GM18873 (cell line): ENCODE measurements at regions not wholly inside any gene's neighbourhood (a gene's known extent, or its start where the extent isn't known, plus 50 kb on each side); places are given as distances from the start of the nearest gene placed in this dataset.

Experiments
- ATAC-seq: cut with Tn5 transposase; IDR thresholded peaks from one replicate; pipeline ENCODE4 v1.9.1; 2021; ENCODE audit warnings: mild to moderate bottlenecking, moderate library complexity, moderate number of reproducible peaks; ENCODE audit not compliant: unreplicated experiment, low FRiP score

DNA sequence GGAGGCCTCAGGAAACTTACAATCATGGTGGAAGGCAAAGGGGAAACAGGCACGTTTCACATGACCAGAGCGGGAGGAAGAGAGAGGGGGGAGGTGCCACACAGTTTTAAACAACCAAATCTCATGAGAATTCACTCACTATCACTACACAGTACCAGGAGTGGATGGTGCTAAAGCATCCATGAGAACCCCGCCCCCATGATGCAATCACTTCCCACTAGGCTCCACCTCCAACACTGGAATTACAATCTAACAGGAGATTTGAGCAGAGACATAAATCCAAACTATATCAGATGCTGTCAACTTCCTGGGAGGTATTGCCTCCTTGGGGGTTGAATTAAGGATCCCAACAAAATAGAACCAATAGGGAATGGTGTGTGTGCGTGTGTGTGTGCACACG, 407.1 kb downstream of the MED10 start:
- no peak for ATAC-seq

GRCh38 chr5:5969942-5970483, 408.3 kb downstream of the MED10 start:
- no peak for ATAC-seq

GRCh38 chr5:5968981-5969380, 409.4 kb downstream of the MED10 start:
- ATAC-seq: no peak

GRCh38 chr5:5967944-5968343, 410.4 kb downstream of the MED10 start:
- no peak for ATAC-seq

GRCh38 chr5:5967373-5967772, 411.0 kb downstream of the MED10 start:
- ATAC-seq: no peak

DNA sequence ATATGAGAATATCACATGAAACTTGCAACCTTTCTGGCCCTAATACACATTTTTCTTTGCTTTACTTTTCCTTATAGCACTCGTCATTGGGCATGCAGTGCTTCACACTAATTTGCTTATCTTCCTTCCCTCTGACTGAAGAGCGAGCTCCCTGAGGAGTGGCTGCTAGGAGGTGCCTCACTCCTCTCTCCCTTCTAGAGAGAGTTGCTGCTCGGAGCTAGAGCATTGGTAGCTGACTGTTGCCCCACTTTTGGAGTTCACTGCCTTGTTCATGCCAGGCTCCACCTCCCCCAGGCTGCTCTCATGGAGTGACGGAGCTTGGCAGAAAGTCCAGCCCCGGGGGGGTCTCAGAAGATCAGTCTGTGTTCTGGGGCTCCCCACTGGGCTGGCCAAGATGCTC, 413.2 kb downstream of the MED10 start:
- ATAC-seq: no peak

- no peak for ATAC-seq
Measured at GRCh38 chr5:5964347-5964746, 414.0 kb downstream of the MED10 start.

GRCh38 chr5:5957737-5958136, 420.6 kb downstream of the MED10 start:
- no peak for ATAC-seq

GRCh38 chr5:5954275-5954598, 424.1 kb downstream of the MED10 start:
- no peak for ATAC-seq

DNA sequence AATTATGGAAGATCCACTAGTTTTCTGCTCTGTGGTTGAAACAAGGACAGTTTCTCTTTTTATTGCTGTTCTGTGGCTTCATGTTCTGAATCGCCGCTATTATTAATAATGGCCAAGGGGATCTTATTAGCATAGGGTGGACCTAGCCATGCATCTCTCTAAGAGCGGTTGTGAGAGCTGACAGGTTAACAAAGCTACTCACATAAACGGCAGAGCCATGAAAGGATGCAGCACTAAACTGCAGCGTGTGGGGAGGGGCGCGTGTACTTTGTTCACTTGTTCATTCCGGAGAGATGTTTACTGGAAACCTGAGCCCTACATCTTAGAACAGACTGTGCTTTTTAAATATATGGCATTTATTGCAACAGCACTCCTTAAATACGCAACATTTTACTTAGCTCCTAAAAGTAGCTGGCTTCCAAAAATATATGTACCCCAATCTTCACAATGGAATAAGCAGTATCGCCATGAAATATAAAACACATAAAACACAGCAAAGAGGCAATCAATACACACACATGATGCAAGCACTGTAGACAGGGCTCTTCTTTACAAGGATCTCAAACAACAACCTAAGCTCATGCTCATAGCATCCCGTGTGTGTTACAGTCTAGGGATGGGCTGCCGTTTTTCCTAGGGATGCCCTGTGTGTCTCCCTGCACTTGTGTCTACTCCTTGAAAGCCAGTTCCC, 424.6 kb downstream of the MED10 start:
- no peak for ATAC-seq

- no peak for ATAC-seq
Measured at GRCh38 chr5:5951953-5952352, 426.4 kb downstream of the MED10 start.

GRCh38 chr5:5950658-5951057, 427.7 kb downstream of the MED10 start:
- ATAC-seq: no peak

DNA sequence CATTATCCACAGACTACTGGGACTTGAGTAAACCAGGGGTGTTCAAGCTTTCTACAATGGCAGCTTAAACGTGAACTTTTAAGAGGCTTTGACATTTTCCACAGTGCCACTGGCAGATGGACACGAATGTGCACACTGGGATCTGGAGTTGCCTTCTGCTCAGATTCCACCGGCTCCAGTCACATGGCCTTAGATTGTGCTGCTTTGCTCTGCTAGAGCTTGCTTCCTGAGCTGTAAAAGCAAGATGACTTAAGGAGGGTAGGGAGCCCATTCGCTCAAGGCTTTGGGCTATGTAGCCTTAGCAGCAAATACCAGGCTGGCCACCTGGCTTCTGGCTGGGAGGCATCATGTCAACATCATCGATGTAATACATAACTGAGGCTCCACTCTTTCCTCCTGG, 436.9 kb downstream of the MED10 start:
- ATAC-seq: no peak

DNA sequence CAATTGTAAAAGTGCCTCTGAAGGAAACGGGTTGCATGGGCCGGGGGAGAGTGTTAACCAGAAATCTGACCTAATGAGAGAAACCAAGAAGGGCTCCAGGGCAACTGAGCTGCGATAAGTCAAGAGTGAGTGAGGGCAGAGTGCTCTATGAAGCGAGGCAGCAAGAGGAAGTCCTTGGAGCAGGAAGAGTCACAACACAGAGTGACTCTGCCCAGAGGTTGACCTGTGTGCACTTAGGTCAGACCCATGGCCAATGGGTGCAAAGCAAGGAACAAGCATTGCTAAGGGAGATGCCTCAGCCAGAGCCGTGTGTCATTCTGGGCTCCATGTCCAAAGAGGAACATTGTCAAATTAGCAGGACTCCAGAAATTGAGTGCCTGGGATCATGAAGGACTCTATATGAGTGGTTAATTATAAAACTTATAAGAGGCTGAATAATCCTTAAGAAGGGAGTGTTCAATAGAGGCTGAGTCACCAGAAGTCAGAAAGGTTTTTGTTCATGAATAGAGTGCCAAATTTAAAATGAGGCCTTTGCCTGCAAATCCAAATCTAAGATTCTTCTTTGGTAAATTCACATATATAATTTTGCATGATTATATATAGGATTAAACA, 438.5 kb downstream of the MED10 start:
- ATAC-seq: no peak

GRCh38 chr5:5933651-5934050, 444.7 kb downstream of the MED10 start:
- no peak for ATAC-seq

GRCh38 chr5:5932824-5933223, 445.5 kb downstream of the MED10 start:
- no peak for ATAC-seq

DNA sequence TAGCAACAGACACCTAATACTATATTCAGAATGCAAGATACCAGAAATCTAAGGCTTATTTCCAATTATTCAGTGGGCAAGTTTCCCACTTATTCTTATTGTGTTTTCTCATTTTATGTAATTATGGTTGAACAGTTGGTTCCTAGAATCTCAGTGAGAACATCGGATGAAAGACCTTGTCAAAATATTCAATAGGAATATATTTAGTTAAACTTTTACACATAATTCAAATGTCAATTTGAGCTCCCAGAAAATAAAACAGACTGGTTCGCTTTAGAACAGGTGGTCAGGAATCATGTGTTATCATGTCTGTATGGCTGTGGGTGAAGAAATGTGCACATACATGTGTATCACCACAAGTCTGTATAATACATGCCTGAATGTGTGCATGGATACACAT, 447.8 kb downstream of the MED10 start:
- ATAC-seq: no peak

- ATAC-seq: no peak
Measured at GRCh38 chr5:5929291-5930020, 448.9 kb downstream of the MED10 start.

- ATAC-seq: no peak
Measured at GRCh38 chr5:5925191-5925590, 453.2 kb downstream of the MED10 start.

DNA sequence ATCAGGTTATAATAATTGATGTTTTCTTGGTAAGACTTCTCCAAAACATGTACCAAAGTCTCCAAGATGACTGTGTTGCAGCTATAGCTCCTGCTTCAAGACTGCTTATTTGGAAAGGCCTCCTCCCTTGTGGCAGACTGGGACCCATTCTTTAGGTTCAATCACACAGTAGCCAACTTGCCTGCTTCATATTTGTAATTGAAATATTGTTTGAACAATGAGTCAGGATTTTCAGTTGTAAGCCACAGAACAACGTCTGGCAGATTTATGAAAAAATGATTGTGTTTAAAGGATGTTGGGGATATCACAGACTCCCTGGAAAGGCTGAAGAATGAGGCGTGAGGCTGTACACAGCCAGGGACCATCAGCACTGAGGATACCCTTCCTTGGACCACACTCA, 458.9 kb downstream of the MED10 start:
- no peak for ATAC-seq

- ATAC-seq: no peak
Measured at GRCh38 chr5:5906778-5907177, 471.6 kb downstream of the MED10 start.

DNA sequence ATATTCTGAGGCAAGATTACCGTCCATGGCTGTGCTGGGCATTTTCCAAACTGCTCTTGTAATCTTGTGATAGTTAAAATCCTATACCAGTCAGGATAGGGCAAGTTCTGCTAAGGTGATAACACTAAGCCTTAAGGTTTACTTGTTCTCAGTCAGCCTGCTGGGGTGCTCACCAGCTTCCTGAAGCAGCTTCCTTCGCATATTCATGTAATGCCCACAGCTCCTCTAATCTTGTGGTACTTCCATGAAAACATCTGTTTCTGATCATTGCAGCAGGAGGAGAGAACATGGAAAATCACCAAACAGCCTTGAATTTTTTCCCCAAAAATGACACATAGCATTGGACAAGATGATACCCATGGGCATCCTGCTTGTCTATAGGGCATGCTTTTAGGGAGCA, 473.2 kb downstream of the MED10 start:
- ATAC-seq: no peak
